ENCODE measurements at regions not wholly inside any gene's neighbourhood (a gene's known extent, or its start where the extent isn't known, plus 50 kb on each side); places are given as distances from the start of the nearest gene placed in this dataset.

GRCh38 chr4:32180086-32180485 lies 1459.9 kb downstream of the PCDH7 start:
- DNase-seq (ENCODE audit: low read depth, low spot score) (no peak), ATAC-seq (no peak)
- Histone ChIP-seq H3K36me3 (ENCODE audit: control insufficient read depth in 1 of 2, insufficient read depth in 2 of 2, low read length in 2 of 2) (no peaks in the 10 kb centered on the region), H3K27ac (ENCODE audit: low read depth, low read length) (no peak overlapping the region), H3K9me3 (ENCODE audit: control insufficient read depth in 1 of 2, insufficient read depth in 1 of 2, low read depth in 1 of 2, low read length in 2 of 2) (no peaks in the 10 kb centered on the region), H3K4me1 (ENCODE audit: control insufficient read depth in 1 of 2, insufficient read depth in 2 of 2, low read length in 2 of 2) (no peaks in the 10 kb centered on the region), H3K27me3 (ENCODE audit: insufficient read depth, low read length) (no peaks in the 10 kb centered on the region), H3K9me2 (ENCODE audit: insufficient read depth) (no peaks in the 10 kb centered on the region), H3K4me3 (replicated peaks in 1 of 2; ENCODE audit: low read depth in 1 of 2, low read length in 2 of 2) (no peak overlapping the region), H3K79me2 (ENCODE audit: insufficient read depth, low read length) (no peaks in the 10 kb centered on the region), H4K20me1 (ENCODE audit: insufficient read depth) (no peaks in the 10 kb centered on the region), H3K4me2 (ENCODE audit: low read length) (no peak overlapping the region), H2AFZ (ENCODE audit: low read depth, low read length, poor library complexity, severe bottlenecking) (no peak overlapping the region), H3K9ac (ENCODE audit: low read length) (no peak overlapping the region)
- ChIA-PET RAD21 (ENCODE audit: low non-redundant PET in 1 of 2, low total read pairs in 2 of 2, uncharacterized antibody in 2 of 2, unreplicated experiment in 2 of 2) (no interaction called here), CTCF (no interaction called here), POLR2A (no interaction called here)
- BruUV-seq (replicated peaks) = no TSS peak
- intact Hi-C loops (cut with micrococcal nuclease) = no loop called here
- TF ChIP-seq ELF1 (IDR thresholded peaks at IDR 0.05; ENCODE audit: borderline replicate concordance, low read depth) (no peak), ZNF274 (IDR thresholded peaks at IDR 0.05; ENCODE audit: low read depth, low read length) (no peak), ZBTB33 (IDR thresholded peaks at IDR 0.05; ENCODE audit: extremely low read depth, insufficient replicate concordance, low read length) (no peak), CEBPB (IDR thresholded peaks at IDR 0.05; ENCODE audit: low read depth) (no peak), TCF7L2 (IDR thresholded peaks at IDR 0.05; ENCODE audit: borderline replicate concordance, extremely low read depth, insufficient read depth, insufficient read length) (no peak), FOSL1 (IDR thresholded peaks at IDR 0.05; ENCODE audit: low read depth) (no peak), ZFX (IDR thresholded peaks at IDR 0.05) (no peak), JUND (IDR thresholded peaks at IDR 0.05) (no peak), EZH2phosphoT487 (IDR thresholded peaks at IDR 0.05; ENCODE audit: borderline replicate concordance) (no peak), ATF3 (IDR thresholded peaks at IDR 0.05) (no peak), SP1 (IDR thresholded peaks at IDR 0.05; ENCODE audit: low read depth) (no peak)
- TF ChIP-seq, protein P1, sequence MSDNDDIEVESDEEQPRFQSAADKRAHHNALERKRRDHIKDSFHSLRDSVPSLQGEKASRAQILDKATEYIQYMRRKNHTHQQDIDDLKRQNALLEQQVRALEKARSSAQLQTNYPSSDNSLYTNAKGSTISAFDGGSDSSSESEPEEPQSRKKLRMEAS (IDR thresholded peaks at IDR 0.05) = no peak

All from HCT116 (cell line).